Tibial nerve (tissue), 4 donors: ENCODE measurements at regions not wholly inside any gene's neighbourhood (a gene's known extent, or its start where the extent isn't known, plus 50 kb on each side); places are given as distances from the start of the nearest gene placed in this dataset.

Experiments used
- DNase-seq, 2 donors: peaks; one replicate each; pipeline ENCODE4 v3.0.0-alpha.2; 2019; ENCODE audit warnings: low spot score in 2 of 2
- H3K27ac ChIP-seq, 4 donors: fragments of 200-600 bp; sonication (generic) in 3 of 4; one replicate each; pipeline ENCODE4 v1.5.1; 2017 to 2019; ENCODE audit warnings: mild to moderate bottlenecking in 1 of 4
- H3K27me3 ChIP-seq, 2 donors: fragments of 200-600 bp; sonication (generic) in 1 of 2; one replicate each; pipeline versions ENCODE4 v1.5.1 to v1.6.0; 2017 to 2019
- H3K36me3 ChIP-seq, 3 donors: fragments of 200-600 bp; sonication (generic); one replicate each; pipeline ENCODE4 v1.5.1; 2018 to 2019
- H3K4me1 ChIP-seq, 4 donors: fragments of 200-600 bp; sonication (generic) in 3 of 4; one replicate each; pipeline ENCODE4 v1.5.1; 2017 to 2019
- H3K4me3 ChIP-seq, 4 donors: fragments of 200-600 bp; sonication (generic) in 3 of 4; one replicate each; pipeline ENCODE4 v1.5.1; 2017 to 2019; ENCODE audit warnings: mild to moderate bottlenecking in 1 of 4, moderate library complexity in 1 of 4
- H3K9me3 ChIP-seq, 4 donors: fragments of 200-600 bp; sonication (generic) in 3 of 4; one replicate each; pipeline ENCODE4 v1.5.1; 2017 to 2019
- EP300 ChIP-seq, 2 donors: sonication (generic); formaldehyde crosslinking; IDR thresholded peaks; one replicate each; pipeline ENCODE4 v1.6.1; 2017; ENCODE audit warnings: antibody characterized with exemption in 2 of 2, mild to moderate bottlenecking in 1 of 2
- POLR2A ChIP-seq, 2 donors: fragments of 450-650 bp; IDR thresholded peaks; one replicate each; pipeline ENCODE4 v1.6.1; 2017; ENCODE audit warnings: antibody characterized with exemption in 2 of 2, mild to moderate bottlenecking in 2 of 2, moderate library complexity in 2 of 2
- WGBS, 2 donors: methylation state at CpG; one replicate each; pipeline ENCODE4 v1.1.5; 2018; 5-methylcytosine and 5-hydroxymethylcytosine counted together
- TF ChIP-seq, protein P1 (sequence below), 5 experiments: fragments of 200-600 bp in 3 of 5; fragments of 450-650 bp in 2 of 5; sonication (generic) in 3 of 5; IDR thresholded peaks; one replicate each; pipeline ENCODE4 v1.5.1; 2016 to 2019; ENCODE audit warnings: antibody characterized with exemption in 5 of 5, mild to moderate bottlenecking in 3 of 5, moderate library complexity in 2 of 5

DNA sequence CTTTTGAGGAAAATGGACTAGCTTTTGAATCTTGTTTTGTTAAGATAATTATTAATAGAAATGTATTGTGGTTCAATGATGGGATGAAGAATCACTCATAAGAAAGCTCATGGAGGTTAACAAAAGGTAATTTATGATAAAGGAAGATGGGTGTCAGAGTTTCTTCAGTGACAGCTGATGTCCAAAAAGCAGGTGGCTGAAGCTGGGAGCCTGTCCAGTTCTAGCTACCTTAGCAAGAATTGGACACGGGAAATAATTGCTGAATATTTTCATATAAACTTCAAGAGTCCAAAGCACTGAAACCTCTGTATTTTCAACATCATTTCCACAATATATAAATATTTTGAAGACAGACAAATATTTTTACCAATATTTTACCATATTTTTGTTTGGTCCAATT is 1505.8 kb upstream of the SLC39A10 start:
- TF ChIP-seq, protein P1, sequence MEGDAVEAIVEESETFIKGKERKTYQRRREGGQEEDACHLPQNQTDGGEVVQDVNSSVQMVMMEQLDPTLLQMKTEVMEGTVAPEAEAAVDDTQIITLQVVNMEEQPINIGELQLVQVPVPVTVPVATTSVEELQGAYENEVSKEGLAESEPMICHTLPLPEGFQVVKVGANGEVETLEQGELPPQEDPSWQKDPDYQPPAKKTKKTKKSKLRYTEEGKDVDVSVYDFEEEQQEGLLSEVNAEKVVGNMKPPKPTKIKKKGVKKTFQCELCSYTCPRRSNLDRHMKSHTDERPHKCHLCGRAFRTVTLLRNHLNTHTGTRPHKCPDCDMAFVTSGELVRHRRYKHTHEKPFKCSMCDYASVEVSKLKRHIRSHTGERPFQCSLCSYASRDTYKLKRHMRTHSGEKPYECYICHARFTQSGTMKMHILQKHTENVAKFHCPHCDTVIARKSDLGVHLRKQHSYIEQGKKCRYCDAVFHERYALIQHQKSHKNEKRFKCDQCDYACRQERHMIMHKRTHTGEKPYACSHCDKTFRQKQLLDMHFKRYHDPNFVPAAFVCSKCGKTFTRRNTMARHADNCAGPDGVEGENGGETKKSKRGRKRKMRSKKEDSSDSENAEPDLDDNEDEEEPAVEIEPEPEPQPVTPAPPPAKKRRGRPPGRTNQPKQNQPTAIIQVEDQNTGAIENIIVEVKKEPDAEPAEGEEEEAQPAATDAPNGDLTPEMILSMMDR (IDR thresholded peaks at IDR 0.05) = no peak
- TF ChIP-seq EP300 (IDR thresholded peaks at IDR 0.05) (no peak), POLR2A (IDR thresholded peaks at IDR 0.05) (no peak)
- Histone ChIP-seq H3K4me1 (no peaks in the 10 kb centered on the region), H3K4me3 (no peak overlapping the region), H3K27me3 (no peaks in the 10 kb centered on the region), H3K9me3 (no peaks in the 10 kb centered on the region), H3K36me3 (no peaks in the 10 kb centered on the region), H3K27ac (no peak overlapping the region)
- WGBS, 2 donors = 82 to 94% methylated on average over 1 of the region's 1 CpG
- DNase-seq = no peak

GRCh38 chr2:194135463-194135862 is 1521.6 kb upstream of the SLC39A10 start:
- no peak for TF ChIP-seq POLR2A (IDR thresholded peaks at IDR 0.05)
- TF ChIP-seq, protein P1 (IDR thresholded peaks at IDR 0.05) = no peak
- TF ChIP-seq EP300 (IDR thresholded peaks at IDR 0.05) = no peak
- WGBS, 2 donors = 85 to 86% methylated on average over 8 of the region's 8 CpGs

DNA sequence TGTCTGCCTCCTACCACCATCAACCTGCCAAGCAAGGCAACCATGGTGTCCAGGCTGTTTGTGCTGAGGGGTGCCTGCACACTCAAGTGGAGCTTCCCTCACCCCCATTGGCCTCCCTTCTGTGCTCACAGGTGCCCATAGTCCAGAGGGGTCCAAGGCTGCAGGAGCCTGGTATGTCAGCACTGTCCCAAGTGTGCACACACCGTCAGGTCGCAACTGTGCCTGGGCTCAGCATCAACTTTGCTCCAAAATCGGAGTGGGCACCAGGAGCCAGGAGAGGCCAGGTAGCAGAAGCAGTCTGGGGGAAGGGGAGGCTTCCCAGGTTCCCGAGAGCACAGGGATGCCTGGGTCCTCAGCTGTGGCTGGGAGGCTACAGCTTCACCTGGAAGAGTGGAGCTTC is 1528.2 kb upstream of the SLC39A10 start:
- H3K27me3 ChIP-seq = no peaks in the 10 kb centered on the region
- no peaks in the 10 kb centered on the region for H3K36me3 ChIP-seq
- WGBS, 2 donors = 88 to 90% methylated on average over 3 to 4 of the region's 4 CpGs
- peaks cover 0 to 14% (median 0%) of the 10 kb centered on the region in 4 donors for H3K9me3 ChIP-seq
- no peak overlapping the region for H3K27ac ChIP-seq
- no peak overlapping the region for H3K4me3 ChIP-seq
- no peaks in the 10 kb centered on the region for H3K4me1 ChIP-seq
- no peak for DNase-seq
- TF ChIP-seq EP300 (IDR thresholded peaks at IDR 0.05) = no peak
- no peak for TF ChIP-seq POLR2A (IDR thresholded peaks at IDR 0.05)
- TF ChIP-seq, protein P1 (IDR thresholded peaks at IDR 0.05) = no peak

More at GRCh38 chr2:194135463-194135862, 1521.6 kb upstream of the SLC39A10 start:
- DNase-seq = no peak
- Histone ChIP-seq H3K4me1 (no peaks in the 10 kb centered on the region), H3K27me3 (no peaks in the 10 kb centered on the region), H3K36me3 (no peaks in the 10 kb centered on the region), H3K9me3 (no peaks in the 10 kb centered on the region), H3K4me3 (no peak overlapping the region), H3K27ac (no peak overlapping the region)

DNA sequence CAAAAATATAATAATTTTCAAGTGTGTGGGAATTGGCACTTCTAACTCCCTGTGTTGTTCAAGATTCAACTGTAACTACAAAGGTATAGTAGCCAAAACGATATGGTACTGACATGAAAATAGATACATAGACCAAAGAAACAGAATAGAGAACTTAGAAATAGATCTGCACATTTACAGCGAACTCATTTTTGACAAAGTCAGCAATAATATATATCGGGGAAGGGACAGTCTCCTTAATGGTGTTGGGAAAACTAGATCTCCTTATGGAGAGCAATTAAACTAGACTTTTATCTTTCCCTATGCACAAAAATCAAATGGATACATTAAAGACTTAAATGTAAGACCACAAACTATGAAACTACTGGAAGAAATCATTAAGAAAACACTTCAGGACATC is 1530.6 kb upstream of the SLC39A10 start:
- H3K27me3 ChIP-seq = no peaks in the 10 kb centered on the region
- TF ChIP-seq POLR2A (IDR thresholded peaks at IDR 0.05) (no peak), EP300 (IDR thresholded peaks at IDR 0.05) (no peak)
- TF ChIP-seq, protein P1 (IDR thresholded peaks at IDR 0.05) = no peak

GRCh38 chr2:194116861-194117260 is 1540.2 kb upstream of the SLC39A10 start:
- WGBS, 2 donors = 72% methylated on average over 3 of the region's 3 CpGs
- no peak for DNase-seq
- Histone ChIP-seq H3K4me3 (no peak overlapping the region), H3K4me1 (no peaks in the 10 kb centered on the region), H3K27me3 (no peaks in the 10 kb centered on the region), H3K9me3 (no peaks in the 10 kb centered on the region), H3K36me3 (no peaks in the 10 kb centered on the region), H3K27ac (no peak overlapping the region)
- no peak for TF ChIP-seq POLR2A (IDR thresholded peaks at IDR 0.05)
- TF ChIP-seq EP300 (IDR thresholded peaks at IDR 0.05) = no peak
- TF ChIP-seq, protein P1 (IDR thresholded peaks at IDR 0.05) = no peak

More for the DNA sequence above, 1530.6 kb upstream of the SLC39A10 start:
- WGBS, 2 donors = 85 to 89% methylated on average over 3 of the region's 3 CpGs
- Histone ChIP-seq H3K36me3 (no peaks in the 10 kb centered on the region), H3K4me3 (no peak overlapping the region), H3K4me1 (no peaks in the 10 kb centered on the region), H3K27ac (no peak overlapping the region), H3K9me3 (peaks cover 0 to 14% (median 0%) of the 10 kb centered on the region in 4 donors)
- no peak for DNase-seq
